ENCODE measurements at regions not wholly inside any gene's neighbourhood (a gene's known extent, or its start where the extent isn't known, plus 50 kb on each side); places are given as distances from the start of the nearest gene placed in this dataset.

GRCh38 chr5:161183559-161183958 lies 331.5 kb upstream of the ATP10B start:
- no peak for TF ChIP-seq RAD21 (IDR thresholded peaks at IDR 0.05; ENCODE audit: low read depth)
- no peak for TF ChIP-seq ZBTB33 (IDR thresholded peaks at IDR 0.05; ENCODE audit: extremely low read depth, insufficient replicate concordance, low read length)
- TF ChIP-seq SP1 (IDR thresholded peaks at IDR 0.05; ENCODE audit: low read depth) = no peak
- no peak for TF ChIP-seq POLR2AphosphoS5 (IDR thresholded peaks at IDR 0.05; ENCODE audit: low read depth, low read length)
- no peak for TF ChIP-seq SRF (IDR thresholded peaks at IDR 0.05; ENCODE audit: low read depth)
- BruUV-seq (replicated peaks) = no TSS peak

DNA sequence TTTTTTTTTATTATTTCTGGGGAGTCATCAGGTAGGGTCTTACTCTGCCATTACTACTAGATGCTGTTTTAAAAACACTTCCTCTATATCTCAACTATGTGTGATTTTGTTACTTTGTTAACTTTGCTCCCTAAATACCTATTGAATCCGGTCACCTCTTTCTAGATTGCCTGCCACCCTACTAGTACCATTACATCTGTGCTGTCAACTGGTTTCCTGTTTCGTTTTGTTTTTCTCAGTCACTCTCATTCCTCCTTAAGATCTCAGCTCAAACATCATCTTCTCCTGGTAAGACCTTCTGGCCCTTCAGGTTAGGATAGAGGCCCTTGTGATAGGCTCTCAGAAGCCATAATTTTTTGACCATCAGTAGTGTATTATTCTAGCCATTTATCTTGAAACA lies 324.2 kb upstream of the ATP10B start:
- H3K36me3 ChIP-seq (ENCODE audit: control insufficient read depth in 1 of 2, insufficient read depth in 2 of 2, low read length in 2 of 2) = no peaks in the 10 kb centered on the region
- CTCF ChIA-PET = no interaction called here
- no peak overlapping the region for H3K4me2 ChIP-seq (ENCODE audit: low read length)
- DNase-seq (ENCODE audit: low read depth, low spot score) (no peak), ATAC-seq (no peak)
- no peaks in the 10 kb centered on the region for H3K4me1 ChIP-seq (ENCODE audit: control insufficient read depth in 1 of 2, insufficient read depth in 2 of 2, low read length in 2 of 2)
- no peak overlapping the region for H3K9ac ChIP-seq (ENCODE audit: low read length)
- H3K27ac ChIP-seq (ENCODE audit: low read depth, low read length) = no peak overlapping the region
- no peaks in the 10 kb centered on the region for H3K27me3 ChIP-seq (ENCODE audit: insufficient read depth, low read length)
- H2AFZ ChIP-seq (ENCODE audit: low read depth, low read length, poor library complexity, severe bottlenecking) = no peak overlapping the region
- POLR2A ChIA-PET = no interaction called here
- BruUV-seq (replicated peaks) = no TSS peak
- H3K9me2 ChIP-seq (ENCODE audit: insufficient read depth) = no peaks in the 10 kb centered on the region
- no peaks in the 10 kb centered on the region for H4K20me1 ChIP-seq (ENCODE audit: insufficient read depth)
- peaks cover 3 to 7% of the 10 kb centered on the region in 2 experiments; a peak in 2 of 4 replicates for H3K9me3 ChIP-seq (ENCODE audit: control insufficient read depth in 1 of 2, insufficient read depth in 1 of 2, low read depth in 1 of 2, low read length in 2 of 2)
- no peaks in the 10 kb centered on the region for H3K79me2 ChIP-seq (ENCODE audit: insufficient read depth, low read length)
- RAD21 ChIA-PET (ENCODE audit: low non-redundant PET in 1 of 2, low total read pairs in 2 of 2, uncharacterized antibody in 2 of 2, unreplicated experiment in 2 of 2) = no interaction called here
- intact Hi-C loops (cut with micrococcal nuclease) = no loop called here
- no peak overlapping the region for H3K4me3 ChIP-seq (replicated peaks in 1 of 2; ENCODE audit: low read depth in 1 of 2, low read length in 2 of 2)
- TF ChIP-seq, protein P1, sequence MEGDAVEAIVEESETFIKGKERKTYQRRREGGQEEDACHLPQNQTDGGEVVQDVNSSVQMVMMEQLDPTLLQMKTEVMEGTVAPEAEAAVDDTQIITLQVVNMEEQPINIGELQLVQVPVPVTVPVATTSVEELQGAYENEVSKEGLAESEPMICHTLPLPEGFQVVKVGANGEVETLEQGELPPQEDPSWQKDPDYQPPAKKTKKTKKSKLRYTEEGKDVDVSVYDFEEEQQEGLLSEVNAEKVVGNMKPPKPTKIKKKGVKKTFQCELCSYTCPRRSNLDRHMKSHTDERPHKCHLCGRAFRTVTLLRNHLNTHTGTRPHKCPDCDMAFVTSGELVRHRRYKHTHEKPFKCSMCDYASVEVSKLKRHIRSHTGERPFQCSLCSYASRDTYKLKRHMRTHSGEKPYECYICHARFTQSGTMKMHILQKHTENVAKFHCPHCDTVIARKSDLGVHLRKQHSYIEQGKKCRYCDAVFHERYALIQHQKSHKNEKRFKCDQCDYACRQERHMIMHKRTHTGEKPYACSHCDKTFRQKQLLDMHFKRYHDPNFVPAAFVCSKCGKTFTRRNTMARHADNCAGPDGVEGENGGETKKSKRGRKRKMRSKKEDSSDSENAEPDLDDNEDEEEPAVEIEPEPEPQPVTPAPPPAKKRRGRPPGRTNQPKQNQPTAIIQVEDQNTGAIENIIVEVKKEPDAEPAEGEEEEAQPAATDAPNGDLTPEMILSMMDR (IDR thresholded peaks at IDR 0.05 in 2 of 3, conservative IDR thresholded peaks at IDR 0.05 in 1 of 3; ENCODE audit: borderline replicate concordance in 1 of 3, insufficient read depth in 1 of 3, low read depth in 2 of 3, low read length in 2 of 3) = no peak
- TF ChIP-seq EZH2phosphoT487 (IDR thresholded peaks at IDR 0.05; ENCODE audit: borderline replicate concordance) (no peak), SP1 (IDR thresholded peaks at IDR 0.05; ENCODE audit: low read depth) (no peak), SRF (IDR thresholded peaks at IDR 0.05; ENCODE audit: low read depth) (no peak), ZBTB33 (IDR thresholded peaks at IDR 0.05; ENCODE audit: extremely low read depth, insufficient replicate concordance, low read length) (no peak), FOSL1 (IDR thresholded peaks at IDR 0.05; ENCODE audit: low read depth) (no peak), POLR2A (IDR thresholded peaks at IDR 0.05; ENCODE audit: borderline replicate concordance, extremely low read depth, insufficient read depth, insufficient read length) (no peak), JUND (IDR thresholded peaks at IDR 0.05) (no peak), RAD21 (IDR thresholded peaks at IDR 0.05; ENCODE audit: low read depth) (no peak), ZFX (IDR thresholded peaks at IDR 0.05) (no peak), TCF7L2 (IDR thresholded peaks at IDR 0.05; ENCODE audit: borderline replicate concordance, extremely low read depth, insufficient read depth, insufficient read length) (no peak), CEBPB (IDR thresholded peaks at IDR 0.05; ENCODE audit: low read depth) (no peak), EGR1 (IDR thresholded peaks at IDR 0.05; ENCODE audit: low read depth) (no peak)
- TF ChIP-seq, protein P2, sequence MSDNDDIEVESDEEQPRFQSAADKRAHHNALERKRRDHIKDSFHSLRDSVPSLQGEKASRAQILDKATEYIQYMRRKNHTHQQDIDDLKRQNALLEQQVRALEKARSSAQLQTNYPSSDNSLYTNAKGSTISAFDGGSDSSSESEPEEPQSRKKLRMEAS (IDR thresholded peaks at IDR 0.05) = no peak

More at GRCh38 chr5:161183559-161183958, 331.5 kb upstream of the ATP10B start:
- Histone ChIP-seq H3K4me2 (ENCODE audit: low read length) (no peak overlapping the region), H3K36me3 (ENCODE audit: control insufficient read depth in 1 of 2, insufficient read depth in 2 of 2, low read length in 2 of 2) (no peaks in the 10 kb centered on the region), H3K27ac (ENCODE audit: low read depth, low read length) (no peak overlapping the region), H3K27me3 (ENCODE audit: insufficient read depth, low read length) (no peaks in the 10 kb centered on the region), H3K4me3 (replicated peaks in 1 of 2; ENCODE audit: low read depth in 1 of 2, low read length in 2 of 2) (no peak overlapping the region), H3K9ac (ENCODE audit: low read length) (no peak overlapping the region), H3K4me1 (ENCODE audit: control insufficient read depth in 1 of 2, insufficient read depth in 2 of 2, low read length in 2 of 2) (no peaks in the 10 kb centered on the region), H3K9me2 (ENCODE audit: insufficient read depth) (no peaks in the 10 kb centered on the region), H3K79me2 (ENCODE audit: insufficient read depth, low read length) (no peaks in the 10 kb centered on the region), H3K9me3 (ENCODE audit: control insufficient read depth in 1 of 2, insufficient read depth in 1 of 2, low read depth in 1 of 2, low read length in 2 of 2) (peaks cover 0 to 14% of the 10 kb centered on the region in 2 experiments; a peak in 2 of 4 replicates), H4K20me1 (ENCODE audit: insufficient read depth) (no peaks in the 10 kb centered on the region), H2AFZ (ENCODE audit: low read depth, low read length, poor library complexity, severe bottlenecking) (no peak overlapping the region)
- DNase-seq (ENCODE audit: low read depth, low spot score) (no peak), ATAC-seq (no peak)
- ChIA-PET CTCF (no interaction called here), RAD21 (ENCODE audit: low non-redundant PET in 1 of 2, low total read pairs in 2 of 2, uncharacterized antibody in 2 of 2, unreplicated experiment in 2 of 2) (no interaction called here), POLR2A (no interaction called here)
- intact Hi-C loops (cut with micrococcal nuclease) = no loop called here

All from HCT116 (cell line).